K562 (cell line): ENCODE measurements at regions not wholly inside any gene's neighbourhood (a gene's known extent, or its start where the extent isn't known, plus 50 kb on each side); places are given as distances from the start of the nearest gene placed in this dataset.

Experiments
- CTCF ChIP-seq, 3 experiments: IDR thresholded peaks in 2 of 3; conservative IDR thresholded peaks in 1 of 3; 2 replicates each; pipeline ENCODE4 v1.5.1; 2011 to 2012; ENCODE audit warnings: low read length in 3 of 3, mild to moderate bottlenecking in 3 of 3, control low read depth in 2 of 3, improper control_type of control experiment in 1 of 3, inconsistent platforms in 1 of 3, low read depth in 1 of 3, mixed read lengths in 1 of 3, moderate library complexity in 1 of 3; ENCODE audit not compliant: insufficient read depth in 2 of 3
- FOXJ3 ChIP-seq: sonication (generic); formaldehyde crosslinking; IDR thresholded peaks from 2 replicates; pipeline ENCODE4 v1.4.0; 2020; ENCODE audit warnings: mild to moderate bottlenecking, missing genetic modification reagents
- JUN ChIP-seq, 2 experiments: sonication (generic) in 1 of 2; formaldehyde crosslinking in 1 of 2; IDR thresholded peaks; 2 replicates each; pipeline versions ENCODE4 v1.6.1 to v1.8.0; 2012 to 2022; ENCODE audit warnings: borderline replicate concordance in 2 of 2, mild to moderate bottlenecking in 2 of 2, improper control_type of control experiment in 1 of 2, low read depth in 1 of 2, low read length in 1 of 2, missing genetic modification reagents in 1 of 2

- TF ChIP-seq CTCF (IDR thresholded peaks at IDR 0.05 in 2 of 3, conservative IDR thresholded peaks at IDR 0.05 in 1 of 3; ENCODE audit: insufficient read depth in 2 of 3, low read depth in 1 of 3, low read length in 3 of 3) (no peak), JUN (IDR thresholded peaks at IDR 0.05; ENCODE audit: borderline replicate concordance, low read depth, low read length) (no peak), JUN (CRISPR knock-in tag; IDR thresholded peaks at IDR 0.05; ENCODE audit: borderline replicate concordance) (no peak), FOXJ3 (CRISPR knock-in tag) (no peak)
These were observed 88.7 kb upstream of the ANKRD28 start for GRCh38 chr3:15886521-15886920.
